GM23338 (cell line): ENCODE measurements at regions not wholly inside any gene's neighbourhood (a gene's known extent, or its start where the extent isn't known, plus 50 kb on each side); places are given as distances from the start of the nearest gene placed in this dataset.

ENCODE experiments used
- ATAC-seq: fragments of 200-7000 bp; cut with Tn5 transposase; 3 replicates; pipeline ENCODE4 v1.9.1; 2020
- DNase-seq: peaks from one replicate; pipeline ENCODE4 v3.0.0-alpha.2; 2015; ENCODE audit warnings: low spot score
- H2AFZ ChIP-seq: fragments of 200-600 bp; sonication (generic); 2 replicates; pipeline ENCODE4 v1.8.0; 2016; ENCODE audit warnings: antibody characterized with exemption, mild to moderate bottlenecking, moderate library complexity
- H3F3A ChIP-seq: fragments of 200-600 bp; sonication (generic); replicated peaks from 2 replicates; pipeline ENCODE4 v1.8.0; 2017; ENCODE audit warnings: antibody characterized with exemption, mixed run types, low read depth
- H3K27ac ChIP-seq: fragments of 200-600 bp; sonication (generic); 2 replicates; pipeline ENCODE4 v1.6.1; 2016; ENCODE audit warnings: low read depth
- H3K27me3 ChIP-seq: fragments of 200-600 bp; sonication (generic); 2 replicates; pipeline ENCODE4 v1.8.0; 2016; ENCODE audit warnings: mild to moderate bottlenecking, mixed run types, moderate library complexity; ENCODE audit not compliant: insufficient read depth
- H3K36me3 ChIP-seq: fragments of 200-600 bp; sonication (generic); 2 replicates; pipeline ENCODE4 v1.8.0; 2016; ENCODE audit warnings: mild to moderate bottlenecking; ENCODE audit not compliant: insufficient read depth
- H3K4me1 ChIP-seq: fragments of 200-600 bp; sonication (generic); 2 replicates; pipeline ENCODE4 v1.8.0; 2016; ENCODE audit warnings: mild to moderate bottlenecking, moderate library complexity; ENCODE audit not compliant: insufficient read depth
- H3K4me2 ChIP-seq: fragments of 200-600 bp; sonication (generic); 2 replicates; pipeline ENCODE4 v1.7.1; 2017; ENCODE audit warnings: mixed run types
- H3K4me3 ChIP-seq: fragments of 200-600 bp; sonication (generic); 2 replicates; pipeline ENCODE4 v1.6.1; 2016; ENCODE audit warnings: mixed run types
- H3K79me2 ChIP-seq: fragments of 200-600 bp; sonication (generic); replicated peaks from 2 replicates; pipeline ENCODE4 v1.8.0; 2017; ENCODE audit warnings: mild to moderate bottlenecking; ENCODE audit not compliant: insufficient read depth
- H3K9me2 ChIP-seq: fragments of 200-600 bp; sonication (generic); 2 replicates; pipeline ENCODE4 v1.8.0; 2017; ENCODE audit not compliant: insufficient read depth
- H4K20me1 ChIP-seq: fragments of 200-600 bp; sonication (generic); replicated peaks from 2 replicates; pipeline ENCODE4 v1.8.0; 2017; ENCODE audit warnings: mild to moderate bottlenecking; ENCODE audit not compliant: insufficient read depth
- H3K27ac Mint-ChIP-seq: 2 replicates; pipeline ENCODE4 v1.8.0; 2020; ENCODE audit warnings: inconsistent platforms, mild to moderate bottlenecking, moderate library complexity, mixed read lengths
- H3K27me3 Mint-ChIP-seq: 3 replicates; pipeline ENCODE4 v1.8.0; 2022; ENCODE audit warnings: low read depth, mild to moderate bottlenecking, moderate library complexity, mixed read lengths, inconsistent platforms; ENCODE audit not compliant: insufficient read depth, poor library complexity
- H3K36me3 Mint-ChIP-seq: 3 replicates; pipeline ENCODE4 v1.8.0; 2021; ENCODE audit warnings: low read depth, mild to moderate bottlenecking, inconsistent platforms, moderate library complexity, mixed read lengths
- H3K4me1 Mint-ChIP-seq: 3 replicates; pipeline ENCODE4 v1.8.0; 2020; ENCODE audit warnings: mild to moderate bottlenecking, inconsistent platforms, mixed read lengths
- H3K4me3 Mint-ChIP-seq: 3 replicates; pipeline ENCODE4 v1.8.0; 2021; ENCODE audit warnings: moderate library complexity, mild to moderate bottlenecking, inconsistent platforms, mixed read lengths
- H3K9me3 Mint-ChIP-seq: 3 replicates; pipeline ENCODE4 v1.8.0; 2020; ENCODE audit warnings: moderate library complexity, mild to moderate bottlenecking, inconsistent platforms, mixed read lengths
- POLR2AphosphoS5 ChIP-seq: IDR thresholded peaks from 2 replicates; pipeline ENCODE4 v1.6.1; 2016; ENCODE audit warnings: antibody characterized with exemption, low read depth
- STAT1 ChIP-seq: IDR thresholded peaks from one replicate; pipeline ENCODE4 v1.6.1; 2016; ENCODE audit warnings: antibody characterized with exemption; ENCODE audit not compliant: unreplicated experiment
- TF ChIP-seq, protein P1 (sequence below): IDR thresholded peaks from one replicate; pipeline ENCODE4 v1.6.1; 2018; ENCODE audit warnings: antibody characterized with exemption; ENCODE audit not compliant: unreplicated experiment
- TF ChIP-seq, protein P2 (sequence below), 2 experiments: fragments of 200-600 bp in 1 of 2; sonication (generic) in 1 of 2; conservative IDR thresholded peaks; 2 replicates each; pipeline versions ENCODE4 v1.5.1 to v1.6.1; 2016 to 2017; ENCODE audit warnings: antibody characterized with exemption in 2 of 2, low read depth in 2 of 2, mild to moderate bottlenecking in 2 of 2, moderate library complexity in 1 of 2

DNA sequence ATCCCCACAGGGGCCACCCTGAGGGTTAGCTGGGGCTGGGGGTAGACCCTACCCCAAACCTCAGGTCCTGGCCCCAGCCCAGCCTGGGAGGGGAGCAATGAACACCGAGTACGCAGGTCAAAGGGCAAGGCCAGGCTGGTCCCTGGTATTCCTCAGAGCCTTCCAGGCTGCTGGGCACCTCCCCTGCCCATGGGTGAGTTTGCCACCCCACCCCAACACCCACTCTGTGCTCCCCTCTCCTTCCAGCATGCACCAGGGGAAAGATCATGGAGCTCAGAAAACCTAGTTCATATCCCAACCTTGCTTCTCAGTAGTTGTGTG lies 103.9 kb upstream of the FOXP4 start (continued):
- TF ChIP-seq, protein P1, sequence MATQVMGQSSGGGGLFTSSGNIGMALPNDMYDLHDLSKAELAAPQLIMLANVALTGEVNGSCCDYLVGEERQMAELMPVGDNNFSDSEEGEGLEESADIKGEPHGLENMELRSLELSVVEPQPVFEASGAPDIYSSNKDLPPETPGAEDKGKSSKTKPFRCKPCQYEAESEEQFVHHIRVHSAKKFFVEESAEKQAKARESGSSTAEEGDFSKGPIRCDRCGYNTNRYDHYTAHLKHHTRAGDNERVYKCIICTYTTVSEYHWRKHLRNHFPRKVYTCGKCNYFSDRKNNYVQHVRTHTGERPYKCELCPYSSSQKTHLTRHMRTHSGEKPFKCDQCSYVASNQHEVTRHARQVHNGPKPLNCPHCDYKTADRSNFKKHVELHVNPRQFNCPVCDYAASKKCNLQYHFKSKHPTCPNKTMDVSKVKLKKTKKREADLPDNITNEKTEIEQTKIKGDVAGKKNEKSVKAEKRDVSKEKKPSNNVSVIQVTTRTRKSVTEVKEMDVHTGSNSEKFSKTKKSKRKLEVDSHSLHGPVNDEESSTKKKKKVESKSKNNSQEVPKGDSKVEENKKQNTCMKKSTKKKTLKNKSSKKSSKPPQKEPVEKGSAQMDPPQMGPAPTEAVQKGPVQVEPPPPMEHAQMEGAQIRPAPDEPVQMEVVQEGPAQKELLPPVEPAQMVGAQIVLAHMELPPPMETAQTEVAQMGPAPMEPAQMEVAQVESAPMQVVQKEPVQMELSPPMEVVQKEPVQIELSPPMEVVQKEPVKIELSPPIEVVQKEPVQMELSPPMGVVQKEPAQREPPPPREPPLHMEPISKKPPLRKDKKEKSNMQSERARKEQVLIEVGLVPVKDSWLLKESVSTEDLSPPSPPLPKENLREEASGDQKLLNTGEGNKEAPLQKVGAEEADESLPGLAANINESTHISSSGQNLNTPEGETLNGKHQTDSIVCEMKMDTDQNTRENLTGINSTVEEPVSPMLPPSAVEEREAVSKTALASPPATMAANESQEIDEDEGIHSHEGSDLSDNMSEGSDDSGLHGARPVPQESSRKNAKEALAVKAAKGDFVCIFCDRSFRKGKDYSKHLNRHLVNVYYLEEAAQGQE: no peak
- TF ChIP-seq, protein P2, sequence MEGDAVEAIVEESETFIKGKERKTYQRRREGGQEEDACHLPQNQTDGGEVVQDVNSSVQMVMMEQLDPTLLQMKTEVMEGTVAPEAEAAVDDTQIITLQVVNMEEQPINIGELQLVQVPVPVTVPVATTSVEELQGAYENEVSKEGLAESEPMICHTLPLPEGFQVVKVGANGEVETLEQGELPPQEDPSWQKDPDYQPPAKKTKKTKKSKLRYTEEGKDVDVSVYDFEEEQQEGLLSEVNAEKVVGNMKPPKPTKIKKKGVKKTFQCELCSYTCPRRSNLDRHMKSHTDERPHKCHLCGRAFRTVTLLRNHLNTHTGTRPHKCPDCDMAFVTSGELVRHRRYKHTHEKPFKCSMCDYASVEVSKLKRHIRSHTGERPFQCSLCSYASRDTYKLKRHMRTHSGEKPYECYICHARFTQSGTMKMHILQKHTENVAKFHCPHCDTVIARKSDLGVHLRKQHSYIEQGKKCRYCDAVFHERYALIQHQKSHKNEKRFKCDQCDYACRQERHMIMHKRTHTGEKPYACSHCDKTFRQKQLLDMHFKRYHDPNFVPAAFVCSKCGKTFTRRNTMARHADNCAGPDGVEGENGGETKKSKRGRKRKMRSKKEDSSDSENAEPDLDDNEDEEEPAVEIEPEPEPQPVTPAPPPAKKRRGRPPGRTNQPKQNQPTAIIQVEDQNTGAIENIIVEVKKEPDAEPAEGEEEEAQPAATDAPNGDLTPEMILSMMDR (conservative IDR thresholded peaks at IDR 0.05; ENCODE audit: low read depth in 2 of 2): no peak

DNA sequence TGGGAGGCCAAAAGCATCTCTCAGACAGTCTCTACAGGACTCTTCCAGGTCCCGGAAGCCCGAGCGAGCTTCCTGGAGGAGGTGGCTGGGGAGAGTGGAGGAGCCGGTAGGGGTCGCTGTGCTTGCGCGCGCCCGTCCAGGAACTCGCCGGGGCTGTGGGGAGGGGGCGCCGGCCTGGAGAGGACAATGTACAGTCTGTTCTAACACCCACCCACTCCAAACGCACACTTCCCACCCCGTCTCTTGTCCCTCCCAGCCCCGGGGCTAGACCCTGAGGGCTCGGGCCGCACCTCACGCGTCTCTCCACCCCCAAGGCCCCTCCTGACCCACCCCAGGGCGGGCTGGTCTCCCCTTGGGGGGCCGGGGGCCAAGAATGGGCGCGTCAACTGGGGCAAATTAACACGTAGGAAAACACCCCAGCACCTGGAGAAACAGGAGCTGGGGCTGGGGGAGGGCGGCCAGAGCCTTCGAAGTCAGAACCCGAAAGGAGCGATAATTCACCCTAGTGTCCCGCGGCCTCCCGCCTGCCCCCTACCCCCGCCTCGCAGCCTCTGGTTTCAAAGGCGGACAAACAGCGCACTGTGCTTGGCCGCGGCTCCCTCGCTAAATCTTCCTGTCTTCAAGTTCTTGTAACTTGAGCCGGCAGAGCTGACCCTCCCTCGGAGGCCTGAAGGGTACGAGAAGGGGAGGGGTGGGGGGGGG lies 103.2 kb upstream of the FOXP4 start:
- peak overlapping the region; percentile 60 for H3K4me3 Mint-ChIP-seq
- Histone ChIP-seq H2AFZ (peak overlapping the region; percentile 97), H4K20me1 (no peaks in the 10 kb centered on the region), H3K79me2 (no peaks in the 10 kb centered on the region), H3K27ac (no peak overlapping the region), H3K27me3 (peaks cover 53% of the 10 kb centered on the region), H3K4me1 (peaks cover 37% of the 10 kb centered on the region), H3K9me2 (no peaks in the 10 kb centered on the region), H3K36me3 (no peaks in the 10 kb centered on the region), H3K4me2 (peak overlapping the region; percentile 97), H3K4me3 (peak overlapping the region; percentile 82), H3F3A (peaks cover 3% of the 10 kb centered on the region; the same call in 1 of the 2 replicates)
- peaks cover 42% of the 10 kb centered on the region for H3K27me3 Mint-ChIP-seq
- TF ChIP-seq, protein P2 (conservative IDR thresholded peaks at IDR 0.05; ENCODE audit: low read depth in 2 of 2): peak; percentile 81 to 85
- TF ChIP-seq POLR2AphosphoS5 (peak; percentile 48), STAT1 (no peak)
- H3K36me3 Mint-ChIP-seq: no peaks in the 10 kb centered on the region
- peaks cover 45% of the 10 kb centered on the region for H3K4me1 Mint-ChIP-seq
- peak; percentile 95 for DNase-seq
- ATAC-seq: peak; percentile 87
- H3K27ac Mint-ChIP-seq: no peak overlapping the region
- no peaks in the 10 kb centered on the region for H3K9me3 Mint-ChIP-seq
